HepG2 (cell line): ENCODE measurements at regions not wholly inside any gene's neighbourhood (a gene's known extent, or its start where the extent isn't known, plus 50 kb on each side); places are given as distances from the start of the nearest gene placed in this dataset.
A peak's percentile ranks its signal among the peaks of the same experiment; 100 is the strongest.

Experiments used
- ATAC-seq: fragments of 200-7000 bp; cut with Tn5 transposase; 3 replicates; pipeline ENCODE4 v1.9.1; 2020; ENCODE audit warnings: mild to moderate bottlenecking, moderate library complexity
- BruUV-seq: library from RNA; stranded (reverse); fragments of 400-500 nt; replicated peaks from 2 replicates; lab custom pipeline; 2021; lab: Mats Ljungman, UMichigan
- CTCF ChIA-PET: fragments of 300-600 bp; formaldehyde crosslinking; extraction: SDS; loops from one replicate; lab custom pipeline; 2021; ENCODE audit warnings: low total read pairs, inconsistent platforms, low intra/inter-chr PET ratio; lab: Yijun Ruan, JAX
- POLR2A ChIA-PET: fragments of 350-600 bp; sonication (Branson Sonifier 250); formaldehyde crosslinking; loops from one replicate; lab custom pipeline; 2020; ENCODE audit warnings: antibody characterized with exemption, inconsistent platforms; lab: Yijun Ruan, JAX
- DNase-seq: peaks from one replicate; pipeline ENCODE4 v3.0.0-alpha.2; 2015; ENCODE audit warnings: low spot score
- FAIRE-seq: peaks from 3 replicates; lab custom pipeline; 2011; peaks lifted over from hg19 to GRCh38; lab: Jason Lieb, UNC
- H2AFZ ChIP-seq: one replicate; pipeline ENCODE4 v1.6.1; 2011; ENCODE audit warnings: low read length, inconsistent platforms
- H3K27ac ChIP-seq: fragments of 300-600 bp; 3 replicates; pipeline ENCODE4 v1.8.0; 2011; ENCODE audit warnings: mixed run types, mild to moderate bottlenecking, mixed read lengths, low read length, inconsistent platforms; ENCODE audit not compliant: insufficient read depth; ENCODE audit errors: extremely low read length
- H3K27me3 ChIP-seq, 2 experiments: fragments of 200-600 bp in 1 of 2; 2 replicates in 1 of 2; 3 replicates in 1 of 2; pipeline versions ENCODE4 v1.6.0 to v1.8.0; 2011; ENCODE audit warnings: low read length in 2 of 2, mild to moderate bottlenecking in 2 of 2, moderate library complexity in 2 of 2, inconsistent platforms in 1 of 2; ENCODE audit not compliant: insufficient read depth in 2 of 2, control insufficient read depth in 1 of 2
- H3K36me3 ChIP-seq, 2 experiments: fragments of 200-600 bp in 1 of 2; replicated peaks in 1 of 2; 2 replicates in 1 of 2; 3 replicates in 1 of 2; pipeline versions ENCODE4 v1.5.1 to v1.8.0; 2011; ENCODE audit warnings: low read length in 2 of 2, inconsistent platforms in 1 of 2; ENCODE audit not compliant: insufficient read depth in 2 of 2, control insufficient read depth in 1 of 2
- H3K4me1 ChIP-seq: 2 replicates; pipeline ENCODE4 v1.5.1; 2012; ENCODE audit warnings: low read length, inconsistent platforms; ENCODE audit not compliant: insufficient read depth
- H3K4me2 ChIP-seq: 2 replicates; pipeline ENCODE4 v1.6.0; 2011; ENCODE audit warnings: low read depth, low read length, inconsistent platforms
- H3K4me3 ChIP-seq, 3 experiments: fragments of 200-600 bp in 1 of 3; sonication (generic), shearing (Covaris generic) in 1 of 3; replicated peaks in 1 of 3; 2 replicates each; pipeline ENCODE4 v1.5.1; 2011 to 2016; ENCODE audit warnings: low read length in 3 of 3, inconsistent platforms in 2 of 3, low read depth in 2 of 3, mild to moderate bottlenecking in 2 of 3, control low read depth in 1 of 3, mixed read lengths in 1 of 3; ENCODE audit not compliant: insufficient read depth in 1 of 3
- H3K79me2 ChIP-seq: one replicate; pipeline ENCODE4 v1.6.1; 2011; ENCODE audit warnings: low read length, inconsistent platforms; ENCODE audit not compliant: insufficient read depth
- H3K9ac ChIP-seq: 2 replicates; pipeline ENCODE4 v1.6.0; 2011; ENCODE audit warnings: mild to moderate bottlenecking, low read depth, low read length, inconsistent platforms; ENCODE audit not compliant: insufficient read depth
- H3K9me3 ChIP-seq: 2 replicates; pipeline ENCODE4 v1.5.1; 2012; ENCODE audit warnings: mild to moderate bottlenecking, low read length
- H4K20me1 ChIP-seq: 2 replicates; pipeline ENCODE4 v1.6.0; 2011; ENCODE audit warnings: inconsistent platforms, mild to moderate bottlenecking, low read length, moderate library complexity; ENCODE audit not compliant: insufficient read depth
- AGO2 ChIP-seq: fragments of 200-400 bp; formaldehyde crosslinking; optimal IDR thresholded peaks from 2 replicates; pipeline ENCODE3; 2017; ENCODE audit warnings: mild to moderate bottlenecking, low read depth, low read length, moderate library complexity
- ATF7 ChIP-seq, 2 experiments: fragments of 450-650 bp in 1 of 2; sonication (generic) in 1 of 2; formaldehyde crosslinking in 1 of 2; IDR thresholded peaks; 2 replicates each; pipeline versions ENCODE4 v1.4.0 to v1.6.1; 2016 to 2020; ENCODE audit warnings: antibody characterized with exemption in 1 of 2, mild to moderate bottlenecking in 1 of 2, missing genetic modification reagents in 1 of 2
- CREB1 ChIP-seq, 2 experiments: fragments of 450-650 bp in 1 of 2; IDR thresholded peaks; 2 replicates each; pipeline ENCODE4 v1.6.1; 2016 to 2017; ENCODE audit warnings: control low read depth in 1 of 2, mild to moderate bottlenecking in 1 of 2, missing compliant biosample characterization in 1 of 2, missing genetic modification characterization in 1 of 2
- MED8 ChIP-seq: sonication (generic); formaldehyde crosslinking; IDR thresholded peaks from 2 replicates; pipeline ENCODE4 v1.8.1; 2023; ENCODE audit warnings: mild to moderate bottlenecking, missing genetic modification reagents; ENCODE audit not compliant: insufficient replicate concordance
- SKIL ChIP-seq: sonication (generic); formaldehyde crosslinking; IDR thresholded peaks from 2 replicates; pipeline ENCODE4 v1.8.0; 2022; ENCODE audit warnings: missing genetic modification reagents, mild to moderate bottlenecking, moderate library complexity, borderline replicate concordance
- YY1 ChIP-seq: IDR thresholded peaks from 2 replicates; pipeline ENCODE4 v1.6.1; 2011; ENCODE audit warnings: low read length, low read depth, moderate library complexity, mild to moderate bottlenecking; ENCODE audit not compliant: insufficient read depth, insufficient replicate concordance
- ZNF569 ChIP-seq: sonication (generic); formaldehyde crosslinking; IDR thresholded peaks from 2 replicates; pipeline ENCODE4 v1.5.0; 2020; ENCODE audit warnings: mild to moderate bottlenecking, missing genetic modification reagents, moderate library complexity, borderline replicate concordance
- ZNF776 ChIP-seq: sonication (generic); formaldehyde crosslinking; IDR thresholded peaks from 2 replicates; pipeline ENCODE4 v1.4.0; 2020; ENCODE audit warnings: mild to moderate bottlenecking, missing genetic modification reagents
- WGBS: methylation state at CpG from one replicate; pipeline ENCODE4 v1.1.6; 2017; ENCODE audit warnings: low lambda C conversion rate; 5-methylcytosine and 5-hydroxymethylcytosine counted together
- in situ Hi-C: cut with HindIII; loops from 2 replicates; pipeline ENCODE4 v1.10.0; 2017; ENCODE audit warnings: low pct_unique_long_range_greater_than_20kb; ENCODE audit not compliant: extremely low pct_ligation_motif_present
- intact Hi-C: fragments of 100-400 bp; cut with micrococcal nuclease; formaldehyde crosslinking; loops from one replicate; pipeline ENCODE4 v1.10.0; 2022; ENCODE audit not compliant: unreplicated experiment

DNA sequence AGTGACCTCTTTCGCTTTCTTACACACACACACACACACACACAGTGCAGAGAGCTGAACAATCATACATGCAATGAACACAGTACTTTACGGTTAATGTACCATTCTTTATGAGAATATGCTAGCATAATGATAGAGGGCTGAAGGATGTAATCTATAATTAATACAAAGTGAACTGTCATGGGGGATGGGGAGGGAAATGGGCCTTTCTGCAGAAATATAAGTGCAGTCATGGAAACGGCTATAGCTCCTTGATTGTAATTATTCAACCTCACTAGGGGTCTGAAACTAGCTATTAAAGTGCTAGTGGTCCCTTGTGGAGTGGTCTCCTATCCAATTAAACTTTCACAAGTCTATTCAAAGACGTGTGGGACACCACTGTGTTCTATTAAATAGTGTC is 443.2 kb upstream of the FOXG1 start (continued):
- TF ChIP-seq SKIL (CRISPR knock-in tag) (no peak), YY1 (no peak), AGO2 (no peak)

- DNase-seq (no peak), ATAC-seq (no peak), FAIRE-seq (no peak)
- H3K36me3 ChIP-seq, result no peaks in the 10 kb centered on the region
- no peak overlapping the region for H2AFZ ChIP-seq
- ChIA-PET POLR2A (no interaction called here), CTCF (no interaction called here)
- intact Hi-C loops (no loop called here), in situ Hi-C loops (no loop called here)
- no peaks in the 10 kb centered on the region for H3K4me1 ChIP-seq
- no TSS peak for BruUV-seq
- H4K20me1 ChIP-seq, result no peaks in the 10 kb centered on the region
- 3% methylated on average over 5 of the region's 5 CpGs for WGBS
- no peaks in the 10 kb centered on the region; a peak in 1 of 5 replicates for H3K27me3 ChIP-seq
- H3K27ac ChIP-seq, result no peak overlapping the region
- peak; percentile 89 for TF ChIP-seq CREB1 (IDR thresholded peaks at IDR 0.05)
- TF ChIP-seq CREB1 (CRISPR knock-in tag; IDR thresholded peaks at IDR 0.05), result no peak
- TF ChIP-seq ATF7 (IDR thresholded peaks at IDR 0.05), result peak; percentile 87
- no peak for TF ChIP-seq ATF7 (CRISPR knock-in tag; IDR thresholded peaks at IDR 0.05)
- no peak for TF ChIP-seq ZNF776
- no peak for TF ChIP-seq MED8
- no peak for TF ChIP-seq ZNF569
- H3K9me3 ChIP-seq, result peaks cover 94% of the 10 kb centered on the region
- H3K4me2 ChIP-seq, result no peak overlapping the region
- H3K79me2 ChIP-seq, result no peaks in the 10 kb centered on the region
- H3K9ac ChIP-seq, result no peak overlapping the region
- no peak overlapping the region for H3K4me3 ChIP-seq
These were observed 442.4 kb upstream of the FOXG1 start for GRCh38 chr14:28323951-28324741.
